ENCODE measurements at regions not wholly inside any gene's neighbourhood (a gene's known extent, or its start where the extent isn't known, plus 50 kb on each side); places are given as distances from the start of the nearest gene placed in this dataset.

GRCh38 chr1:37265156-37265555 is 209.2 kb upstream of the ZC3H12A start:
- Histone ChIP-seq H3K27me3 (ENCODE audit: low read depth) (peaks cover 10% of the 10 kb centered on the region), H3K36me3 (no peaks in the 10 kb centered on the region), H3K9me3 (no peaks in the 10 kb centered on the region), H3K4me1 (no peaks in the 10 kb centered on the region), H3K27ac (no peak overlapping the region), H3K4me3 (no peak overlapping the region)
- ATAC-seq = no peak
- TF ChIP-seq, protein P1, sequence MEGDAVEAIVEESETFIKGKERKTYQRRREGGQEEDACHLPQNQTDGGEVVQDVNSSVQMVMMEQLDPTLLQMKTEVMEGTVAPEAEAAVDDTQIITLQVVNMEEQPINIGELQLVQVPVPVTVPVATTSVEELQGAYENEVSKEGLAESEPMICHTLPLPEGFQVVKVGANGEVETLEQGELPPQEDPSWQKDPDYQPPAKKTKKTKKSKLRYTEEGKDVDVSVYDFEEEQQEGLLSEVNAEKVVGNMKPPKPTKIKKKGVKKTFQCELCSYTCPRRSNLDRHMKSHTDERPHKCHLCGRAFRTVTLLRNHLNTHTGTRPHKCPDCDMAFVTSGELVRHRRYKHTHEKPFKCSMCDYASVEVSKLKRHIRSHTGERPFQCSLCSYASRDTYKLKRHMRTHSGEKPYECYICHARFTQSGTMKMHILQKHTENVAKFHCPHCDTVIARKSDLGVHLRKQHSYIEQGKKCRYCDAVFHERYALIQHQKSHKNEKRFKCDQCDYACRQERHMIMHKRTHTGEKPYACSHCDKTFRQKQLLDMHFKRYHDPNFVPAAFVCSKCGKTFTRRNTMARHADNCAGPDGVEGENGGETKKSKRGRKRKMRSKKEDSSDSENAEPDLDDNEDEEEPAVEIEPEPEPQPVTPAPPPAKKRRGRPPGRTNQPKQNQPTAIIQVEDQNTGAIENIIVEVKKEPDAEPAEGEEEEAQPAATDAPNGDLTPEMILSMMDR (IDR thresholded peaks at IDR 0.05) = no peak
- no peak for DNase-seq
- intact Hi-C loops (cut with DNase I) = no loop called here

- ATAC-seq (no peak), DNase-seq (no peak)
- Histone ChIP-seq H3K4me1 (no peaks in the 10 kb centered on the region), H3K36me3 (no peaks in the 10 kb centered on the region), H3K9me3 (no peaks in the 10 kb centered on the region), H3K27ac (no peak overlapping the region), H3K27me3 (ENCODE audit: low read depth) (peaks cover 11% of the 10 kb centered on the region), H3K4me3 (no peak overlapping the region)
- TF ChIP-seq, protein P1 (IDR thresholded peaks at IDR 0.05) = no peak
- intact Hi-C loops (cut with DNase I) = no loop called here
These were observed 208.4 kb upstream of the ZC3H12A start for GRCh38 chr1:37265786-37266667.

DNA sequence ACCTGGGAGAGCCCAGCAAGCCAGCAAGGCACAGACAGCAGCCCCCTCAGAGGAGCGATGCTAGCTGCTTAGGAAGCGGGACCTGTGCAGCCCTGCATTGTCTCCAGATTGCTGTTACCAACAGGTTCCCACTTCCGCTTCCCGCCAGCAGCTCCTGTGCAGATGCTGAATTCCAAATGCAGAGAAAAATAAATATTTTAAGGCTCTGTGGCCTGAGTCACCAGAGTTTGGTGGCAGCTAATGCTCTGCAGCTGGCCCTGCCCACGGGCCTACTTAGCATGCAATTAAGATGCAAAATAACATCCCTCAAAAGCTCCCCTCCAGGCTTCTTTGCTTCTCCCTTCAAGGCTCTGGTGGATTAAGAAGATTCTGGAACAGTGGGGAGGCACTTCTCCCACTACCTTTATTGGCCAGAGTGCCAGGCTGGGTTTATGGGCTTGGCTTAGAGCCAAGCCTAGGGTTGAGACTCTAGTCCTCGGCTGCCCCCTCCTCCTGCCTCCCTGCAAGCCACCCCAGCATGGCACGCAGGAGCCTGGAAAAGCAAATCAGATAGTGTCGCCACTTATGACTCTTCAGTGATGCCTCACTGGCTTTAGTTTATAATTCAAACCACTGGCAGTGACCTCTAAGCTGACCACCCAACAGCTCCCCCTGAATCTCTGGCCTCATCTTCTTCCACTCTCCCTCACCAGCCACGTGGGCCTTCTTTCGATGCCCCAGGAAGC is 207.1 kb upstream of the ZC3H12A start:
- peaks cover 11% of the 10 kb centered on the region for H3K27me3 ChIP-seq (ENCODE audit: low read depth)
- DNase-seq (no peak), ATAC-seq (no peak)
- intact Hi-C loops (cut with DNase I) = no loop called here
- H3K27ac ChIP-seq = no peak overlapping the region
- no peaks in the 10 kb centered on the region for H3K4me1 ChIP-seq
- H3K36me3 ChIP-seq = no peaks in the 10 kb centered on the region
- H3K9me3 ChIP-seq = no peaks in the 10 kb centered on the region
- no peak overlapping the region for H3K4me3 ChIP-seq
- TF ChIP-seq, protein P1 (IDR thresholded peaks at IDR 0.05) = no peak

DNA sequence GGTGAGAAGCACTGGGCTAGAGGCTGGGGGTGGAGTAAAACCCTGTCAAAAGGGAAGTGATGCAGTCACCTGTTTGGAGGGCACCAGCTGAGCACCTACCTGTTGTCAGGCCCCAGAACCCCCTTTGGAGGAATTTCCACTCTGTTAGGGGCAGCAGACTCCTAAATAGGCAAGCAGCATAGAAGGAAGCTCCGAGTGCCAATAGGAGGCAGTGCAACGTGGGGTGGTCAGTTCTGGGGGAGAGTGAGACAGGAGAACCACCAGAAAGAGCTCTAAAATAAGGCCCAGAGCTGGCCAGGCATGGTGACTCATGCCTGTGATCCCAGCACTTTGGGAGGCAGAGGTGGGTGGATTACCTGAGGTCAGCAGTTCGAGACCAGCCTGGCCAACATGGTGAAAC is 203.7 kb upstream of the ZC3H12A start:
- H3K27me3 ChIP-seq (ENCODE audit: low read depth) = peaks cover 5% of the 10 kb centered on the region
- TF ChIP-seq, protein P1 (IDR thresholded peaks at IDR 0.05) = no peak
- H3K4me3 ChIP-seq = no peak overlapping the region
- no peaks in the 10 kb centered on the region for H3K36me3 ChIP-seq
- no peaks in the 10 kb centered on the region for H3K9me3 ChIP-seq
- DNase-seq (no peak), ATAC-seq (no peak)
- intact Hi-C loops (cut with DNase I) = no loop called here
- H3K27ac ChIP-seq = no peak overlapping the region
- H3K4me1 ChIP-seq = no peaks in the 10 kb centered on the region

- no peak for ATAC-seq
- H3K27me3 ChIP-seq (ENCODE audit: low read depth) = peaks cover 5% of the 10 kb centered on the region
- DNase-seq = no peak
These were observed 201.8 kb upstream of the ZC3H12A start for GRCh38 chr1:37272626-37273025.

More at GRCh38 chr1:37272626-37273025, 201.8 kb upstream of the ZC3H12A start:
- Histone ChIP-seq H3K9me3 (no peaks in the 10 kb centered on the region), H3K4me1 (no peaks in the 10 kb centered on the region), H3K4me3 (no peak overlapping the region), H3K36me3 (no peaks in the 10 kb centered on the region), H3K27ac (no peak overlapping the region)
- TF ChIP-seq, protein P1 (IDR thresholded peaks at IDR 0.05) = no peak
- intact Hi-C loops (cut with DNase I) = no loop called here

Measured in lower lobe of right lung (tissue), 2 donors.